ENCODE measurements at regions not wholly inside any gene's neighbourhood (a gene's known extent, or its start where the extent isn't known, plus 50 kb on each side); places are given as distances from the start of the nearest gene placed in this dataset.

GRCh38 chr2:207390302-207391095 is 139.3 kb upstream of the CREB1 start:
- no peak for TF ChIP-seq CTCF (IDR thresholded peaks at IDR 0.05; ENCODE audit: insufficient read depth, low read length)
- TF ChIP-seq POLR2AphosphoS5 (IDR thresholded peaks at IDR 0.05; ENCODE audit: low read depth), result no peak

Measured in HL-60 (cell line).